Ovary (tissue), 7 donors: ENCODE measurements at regions not wholly inside any gene's neighbourhood (a gene's known extent, or its start where the extent isn't known, plus 50 kb on each side); places are given as distances from the start of the nearest gene placed in this dataset.

Experiments used
- DNase-seq, 5 donors: peaks; one replicate each; pipeline ENCODE4 v3.0.0-alpha.2; 2019 to 2020
- H3K27ac ChIP-seq, 2 donors: fragments of 200-600 bp; one replicate each; pipeline versions ENCODE4 v1.5.1 to v1.8.0; 2019 to 2022
- H3K27me3 ChIP-seq: fragments of 200-600 bp; one replicate; pipeline ENCODE4 v1.8.0; 2022
- H3K36me3 ChIP-seq: fragments of 200-600 bp; sonication (generic); one replicate; pipeline ENCODE4 v1.5.1; 2019
- H3K4me1 ChIP-seq: one replicate; pipeline ENCODE4 v1.8.1; 2013; ENCODE audit warnings: mild to moderate bottlenecking, moderate library complexity; ENCODE audit not compliant: insufficient read depth
- H3K4me3 ChIP-seq: fragments of 200-600 bp; sonication (generic); one replicate; pipeline ENCODE4 v1.5.1; 2017
- H3K9me3 ChIP-seq, 2 donors: fragments of 200-600 bp in 1 of 2; sonication (generic) in 1 of 2; one replicate each; pipeline versions ENCODE4 v1.5.1 to v1.8.1; 2013 to 2019; ENCODE audit warnings: mild to moderate bottlenecking in 1 of 2, moderate library complexity in 1 of 2
- CTCF ChIP-seq, 3 donors: fragments of 450-650 bp in 2 of 3; fragments of 200-600 bp in 1 of 3; IDR thresholded peaks; one replicate each; pipeline versions ENCODE4 v1.5.1 to v1.8.0; 2016 to 2022; ENCODE audit warnings: antibody characterized with exemption in 3 of 3, mild to moderate bottlenecking in 1 of 3
- EP300 ChIP-seq: sonication (generic); formaldehyde crosslinking; IDR thresholded peaks from one replicate; pipeline ENCODE4 v1.6.1; 2017; ENCODE audit warnings: antibody characterized with exemption
- POLR2A ChIP-seq: fragments of 450-650 bp; IDR thresholded peaks from one replicate; pipeline ENCODE4 v1.6.1; 2017; ENCODE audit warnings: antibody characterized with exemption, mild to moderate bottlenecking, moderate library complexity
- WGBS, 3 donors: extraction: QIAGEN DNeasy Blood & Tissue Kit in 1 of 3; methylation state at CpG; one replicate each; pipeline versions ENCODE4 v1.1.5 to v1.1.7; 2013 to 2017; 5-methylcytosine and 5-hydroxymethylcytosine counted together
- intact Hi-C, 4 donors: fragments of 100-400 bp; cut with DNase I; formaldehyde crosslinking; loops; one replicate each; pipeline versions ENCODE4 v1.11.0 to v1.15.1; 2022 to 2023
- donor health status: DM: no; HTN: no; CAD: no; lungs with moderate emphysema.
- donor health status: DM: no; HTN: no; CAD: no.
- donor health status: Bipolar disorder and iron deficiency.
- donor health status: DM: no; HTN: no; CAD: no.
- donor health status: DM: yes; HTN: yes; CAD: no.

GRCh38 chrX:18065956-18066355, 154.7 kb downstream of the BEND2 start:
- no peaks in the 10 kb centered on the region for H3K4me1 ChIP-seq
- H3K4me3 ChIP-seq = no peak overlapping the region
- intact Hi-C loops = no loop called here
- no peak overlapping the region for H3K27ac ChIP-seq
- peak in 1 of 5 donors; percentile 36 for DNase-seq
- WGBS, 3 donors = 17 to 39% (median 27%) methylated on average over 6 of the region's 6 CpGs
- no peaks in the 10 kb centered on the region for H3K27me3 ChIP-seq
- H3K9me3 ChIP-seq = no peaks in the 10 kb centered on the region
- H3K36me3 ChIP-seq = no peaks in the 10 kb centered on the region
- TF ChIP-seq EP300 = no peak
- TF ChIP-seq POLR2A = no peak
- TF ChIP-seq CTCF (IDR thresholded peaks at IDR 0.05) = no peak

- H3K27me3 ChIP-seq = no peaks in the 10 kb centered on the region
- no peak for TF ChIP-seq EP300
- no peak for TF ChIP-seq POLR2A
- no peak for TF ChIP-seq CTCF (IDR thresholded peaks at IDR 0.05)
- no peaks in the 10 kb centered on the region for H3K9me3 ChIP-seq
- intact Hi-C loops = no loop called here
- no peak overlapping the region for H3K27ac ChIP-seq
- no peaks in the 10 kb centered on the region for H3K4me1 ChIP-seq
- H3K36me3 ChIP-seq = no peaks in the 10 kb centered on the region
- no peak for DNase-seq
- WGBS, 3 donors = 57 to 59% (median 58%) methylated on average over 1 of the region's 1 CpG
- no peak overlapping the region for H3K4me3 ChIP-seq
Measured at GRCh38 chrX:18051690-18052089, 169.0 kb downstream of the BEND2 start.

- Histone ChIP-seq H3K27me3 (no peaks in the 10 kb centered on the region), H3K4me3 (no peak overlapping the region), H3K27ac (no peak overlapping the region), H3K36me3 (no peaks in the 10 kb centered on the region), H3K9me3 (no peaks in the 10 kb centered on the region), H3K4me1 (no peaks in the 10 kb centered on the region)
- no peak for DNase-seq
- intact Hi-C loops = no loop called here
- TF ChIP-seq POLR2A = no peak
- TF ChIP-seq EP300 = no peak
- TF ChIP-seq CTCF (IDR thresholded peaks at IDR 0.05) = no peak
- WGBS, 3 donors = 53 to 62% (median 55%) methylated on average over 3 of the region's 3 CpGs
Measured at GRCh38 chrX:18047491-18047890, 173.2 kb downstream of the BEND2 start.

DNA sequence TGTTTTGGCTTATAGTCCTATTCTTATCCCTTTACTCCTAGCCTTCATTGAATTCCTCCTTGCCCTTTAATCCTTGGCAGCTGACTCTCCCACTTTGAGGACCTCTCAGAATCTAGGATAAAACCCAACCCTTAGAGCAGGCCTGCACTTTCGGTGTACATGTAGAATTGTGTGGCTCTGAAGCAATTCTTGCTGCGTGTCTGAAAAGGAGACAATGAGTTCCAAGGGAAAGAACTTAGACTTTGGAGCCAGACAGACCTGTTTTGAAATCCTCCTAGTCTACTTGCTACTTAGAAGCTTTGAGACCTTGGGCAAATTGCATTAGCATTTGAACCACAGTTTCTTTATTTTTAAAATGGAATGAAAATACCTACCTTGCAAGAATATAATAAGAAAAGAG, 175.2 kb downstream of the BEND2 start:
- no peaks in the 10 kb centered on the region for H3K9me3 ChIP-seq
- 64 to 72% (median 69%) methylated on average over 2 of the region's 2 CpGs for WGBS, 3 donors
- intact Hi-C loops = no loop called here
- no peak for DNase-seq
- H3K27ac ChIP-seq = no peak overlapping the region
- no peaks in the 10 kb centered on the region for H3K4me1 ChIP-seq
- H3K36me3 ChIP-seq = no peaks in the 10 kb centered on the region
- no peaks in the 10 kb centered on the region for H3K27me3 ChIP-seq
- TF ChIP-seq EP300 (no peak), CTCF (IDR thresholded peaks at IDR 0.05) (no peak), POLR2A (no peak)
- no peak overlapping the region for H3K4me3 ChIP-seq

DNA sequence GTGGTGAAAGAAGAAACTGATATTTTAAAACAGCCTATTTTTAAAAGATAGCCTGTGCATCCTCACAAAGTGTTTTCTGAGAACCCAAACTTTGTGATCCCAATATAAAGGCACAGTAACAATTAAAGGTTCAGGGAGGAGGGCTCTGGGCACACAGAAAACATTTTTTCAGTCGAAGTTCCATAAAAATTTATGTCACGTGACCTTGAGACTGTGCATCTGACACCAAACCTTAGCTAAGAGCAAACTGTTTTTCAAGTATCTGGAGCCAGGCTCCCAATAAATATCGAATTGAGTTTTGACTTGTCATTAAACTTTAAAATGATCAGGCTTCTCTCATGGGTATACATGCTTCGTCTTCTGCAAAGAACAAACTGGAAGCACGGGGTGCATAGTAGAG, 177.9 kb downstream of the BEND2 start:
- DNase-seq = no peak
- 33 to 52% (median 41%) methylated on average over 5 of the region's 5 CpGs for WGBS, 3 donors
- no peaks in the 10 kb centered on the region for H3K36me3 ChIP-seq
- no peaks in the 10 kb centered on the region for H3K27me3 ChIP-seq
- no peaks in the 10 kb centered on the region for H3K4me1 ChIP-seq
- H3K4me3 ChIP-seq = no peak overlapping the region
- H3K27ac ChIP-seq = no peak overlapping the region
- intact Hi-C loops = no loop called here
- no peaks in the 10 kb centered on the region for H3K9me3 ChIP-seq
- TF ChIP-seq EP300 (no peak), CTCF (IDR thresholded peaks at IDR 0.05) (no peak), POLR2A (no peak)
